ENCODE measurements at regions not wholly inside any gene's neighbourhood (a gene's known extent, or its start where the extent isn't known, plus 50 kb on each side); places are given as distances from the start of the nearest gene placed in this dataset.
A peak's percentile ranks its signal among the peaks of the same experiment; 100 is the strongest.

DNA sequence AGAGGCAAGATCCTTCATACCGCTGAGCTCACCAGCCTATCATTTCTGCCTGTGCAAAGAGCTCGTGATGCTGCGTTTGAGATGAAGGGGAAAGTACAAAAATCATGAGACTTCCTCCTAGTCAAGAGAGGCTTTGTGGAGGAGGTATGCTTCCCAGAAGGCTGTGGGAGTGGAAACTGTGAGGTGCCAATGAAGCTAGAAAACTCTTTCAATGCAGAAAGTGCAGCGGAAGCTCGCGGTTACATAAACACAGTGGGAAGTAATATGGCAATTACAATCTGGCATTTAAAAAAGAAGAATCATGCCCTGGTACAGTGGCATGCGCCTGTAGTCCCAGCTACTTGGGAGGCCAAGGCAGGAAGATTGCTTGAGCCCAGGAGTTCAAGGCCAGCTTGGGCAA, 134.8 kb downstream of the EHF start:
- TF ChIP-seq, protein P1, sequence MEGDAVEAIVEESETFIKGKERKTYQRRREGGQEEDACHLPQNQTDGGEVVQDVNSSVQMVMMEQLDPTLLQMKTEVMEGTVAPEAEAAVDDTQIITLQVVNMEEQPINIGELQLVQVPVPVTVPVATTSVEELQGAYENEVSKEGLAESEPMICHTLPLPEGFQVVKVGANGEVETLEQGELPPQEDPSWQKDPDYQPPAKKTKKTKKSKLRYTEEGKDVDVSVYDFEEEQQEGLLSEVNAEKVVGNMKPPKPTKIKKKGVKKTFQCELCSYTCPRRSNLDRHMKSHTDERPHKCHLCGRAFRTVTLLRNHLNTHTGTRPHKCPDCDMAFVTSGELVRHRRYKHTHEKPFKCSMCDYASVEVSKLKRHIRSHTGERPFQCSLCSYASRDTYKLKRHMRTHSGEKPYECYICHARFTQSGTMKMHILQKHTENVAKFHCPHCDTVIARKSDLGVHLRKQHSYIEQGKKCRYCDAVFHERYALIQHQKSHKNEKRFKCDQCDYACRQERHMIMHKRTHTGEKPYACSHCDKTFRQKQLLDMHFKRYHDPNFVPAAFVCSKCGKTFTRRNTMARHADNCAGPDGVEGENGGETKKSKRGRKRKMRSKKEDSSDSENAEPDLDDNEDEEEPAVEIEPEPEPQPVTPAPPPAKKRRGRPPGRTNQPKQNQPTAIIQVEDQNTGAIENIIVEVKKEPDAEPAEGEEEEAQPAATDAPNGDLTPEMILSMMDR (IDR thresholded peaks at IDR 0.05): no peak

DNA sequence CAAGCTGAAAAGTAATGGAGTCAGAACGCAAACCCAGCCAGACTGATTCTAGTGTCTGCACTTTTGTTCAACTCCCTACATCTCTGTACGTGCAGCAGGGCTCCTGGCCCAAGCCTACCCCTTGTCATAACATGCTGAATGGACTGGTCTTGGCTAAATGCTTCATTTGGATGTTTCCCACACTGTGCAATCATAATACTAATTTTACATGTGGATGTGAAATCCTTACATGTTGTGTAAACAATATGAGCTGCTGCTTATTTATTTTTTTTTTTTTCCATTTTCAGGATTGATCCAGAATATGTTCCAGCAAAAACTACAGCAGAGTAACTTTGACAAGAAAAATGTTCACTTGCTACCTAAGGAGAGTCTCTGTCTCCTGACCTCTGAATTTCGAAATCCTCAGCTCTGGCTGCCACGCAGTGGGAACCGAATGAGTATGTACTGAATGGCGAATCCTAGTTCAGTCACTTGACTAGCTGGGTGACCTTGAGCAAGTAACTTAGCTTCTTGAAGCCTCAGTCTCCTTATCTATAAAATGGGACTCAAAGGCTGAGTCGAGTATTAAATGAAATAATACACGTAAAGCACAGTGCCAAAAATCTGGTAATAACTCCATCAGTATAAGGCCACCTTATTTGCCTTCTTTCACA, 133.4 kb downstream of the EHF start:
- H3K4me3 ChIP-seq: no peak overlapping the region
- H3K4me1 ChIP-seq: peaks cover 16% of the 10 kb centered on the region
- H3K27ac ChIP-seq: no peak overlapping the region
- no peaks in the 10 kb centered on the region for H3K27me3 ChIP-seq (ENCODE audit: low read depth)
- no peaks in the 10 kb centered on the region for H3K36me3 ChIP-seq
- intact Hi-C loops (cut with DNase I): no loop called here
- DNase-seq: no peak
- TF ChIP-seq, protein P1 (IDR thresholded peaks at IDR 0.05): no peak
- H3K9me3 ChIP-seq: no peaks in the 10 kb centered on the region
- no peak for ATAC-seq

More for the DNA sequence above, 134.8 kb downstream of the EHF start:
- DNase-seq (no peak), ATAC-seq (no peak)
- Histone ChIP-seq H3K27ac (no peak overlapping the region), H3K4me3 (no peak overlapping the region), H3K4me1 (peaks cover 16% of the 10 kb centered on the region), H3K36me3 (no peaks in the 10 kb centered on the region), H3K9me3 (no peaks in the 10 kb centered on the region), H3K27me3 (ENCODE audit: low read depth) (no peaks in the 10 kb centered on the region)
- intact Hi-C loops (cut with DNase I): no loop called here

DNA sequence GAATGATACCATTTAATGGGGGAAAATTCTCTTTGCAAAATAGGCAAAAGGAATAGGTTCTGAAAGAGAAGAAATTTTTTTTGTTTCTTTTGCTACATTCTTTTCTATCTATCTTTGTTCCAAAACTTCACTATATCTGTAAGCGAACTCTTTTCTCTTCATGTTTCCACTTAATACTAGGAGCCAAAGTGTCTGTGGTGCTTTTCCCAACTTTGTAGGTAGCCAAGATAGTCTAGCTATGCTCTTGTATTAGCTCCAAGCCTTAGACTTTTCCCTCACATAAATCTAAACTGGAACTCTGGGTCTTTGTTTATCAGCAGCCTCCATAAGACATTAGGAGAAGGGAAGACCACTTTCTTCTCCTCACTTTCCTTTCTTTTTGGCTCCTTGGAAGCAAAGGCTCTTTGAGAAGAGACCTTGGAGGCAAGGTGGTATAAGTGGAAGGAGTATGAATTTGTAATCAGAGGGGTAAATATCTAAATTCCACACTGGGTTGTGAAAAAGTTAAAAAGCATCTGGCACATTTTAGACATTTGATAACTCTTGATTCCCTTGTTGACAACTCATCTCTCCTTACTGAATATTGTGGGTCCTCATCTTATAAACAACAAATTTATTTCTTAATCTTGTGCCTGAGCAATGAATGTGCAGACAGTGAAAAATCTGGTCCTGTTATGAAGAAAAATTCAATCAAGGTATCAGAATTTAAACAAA, 130.0 kb downstream of the EHF start:
- Histone ChIP-seq H3K9me3 (no peaks in the 10 kb centered on the region), H3K4me3 (no peak overlapping the region), H3K27ac (peak overlapping the region; percentile 58), H3K27me3 (ENCODE audit: low read depth) (no peaks in the 10 kb centered on the region), H3K36me3 (no peaks in the 10 kb centered on the region), H3K4me1 (peaks cover 16% of the 10 kb centered on the region)
- TF ChIP-seq, protein P1 (IDR thresholded peaks at IDR 0.05): no peak
- ATAC-seq (no peak), DNase-seq (no peak)
- intact Hi-C loops (cut with DNase I): no loop called here

DNA sequence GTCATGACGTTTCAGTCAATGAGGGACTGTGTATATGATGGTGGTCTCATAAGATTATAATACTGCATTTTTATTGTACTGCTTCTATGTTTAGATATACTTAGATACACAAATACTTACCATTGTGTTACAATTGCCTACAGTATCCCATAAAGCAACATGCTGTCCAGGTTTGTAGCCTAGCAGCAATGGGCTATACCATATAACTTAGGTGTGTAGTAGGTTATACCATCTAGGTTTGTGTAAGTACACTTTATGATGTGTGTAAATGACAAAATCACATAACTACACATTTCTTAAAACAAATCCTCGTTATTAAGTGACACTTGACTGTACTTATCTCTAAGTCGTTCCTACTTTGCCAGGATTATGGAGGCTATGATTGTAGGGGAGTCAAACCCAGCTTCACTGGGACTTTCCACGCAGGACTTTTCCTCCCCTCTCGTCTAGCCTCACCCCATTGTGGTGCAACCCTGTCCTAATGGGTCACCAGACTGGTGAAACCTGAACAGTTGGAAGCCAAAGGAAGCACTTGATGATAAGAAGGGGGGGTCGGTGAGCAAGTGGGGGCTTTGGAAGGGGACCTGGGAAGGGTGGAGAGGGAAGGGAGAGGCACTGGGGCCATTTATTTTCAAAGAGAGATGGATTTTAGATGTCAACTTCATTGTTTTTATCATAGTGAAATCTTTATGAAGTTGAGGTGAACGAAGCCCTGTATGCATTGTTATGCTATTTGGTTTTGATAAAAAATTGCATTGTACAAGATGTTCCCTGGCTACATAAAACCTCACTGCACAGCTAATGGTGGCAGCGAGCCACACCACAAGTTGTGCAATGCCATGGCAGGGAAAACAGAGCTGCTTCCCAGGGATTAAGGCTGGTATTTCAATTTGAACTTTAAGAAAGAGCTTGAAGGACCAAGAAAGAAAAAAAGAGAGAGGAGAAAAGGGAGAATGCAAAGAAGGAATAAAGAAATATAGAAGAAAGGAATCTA, 129.1 kb downstream of the EHF start:
- Histone ChIP-seq H3K9me3 (no peaks in the 10 kb centered on the region), H3K36me3 (no peaks in the 10 kb centered on the region), H3K4me1 (peaks cover 16% of the 10 kb centered on the region), H3K27me3 (ENCODE audit: low read depth) (no peaks in the 10 kb centered on the region), H3K4me3 (no peak overlapping the region), H3K27ac (peak overlapping the region; percentile 58)
- ATAC-seq: peak; percentile 91 to 93
- TF ChIP-seq, protein P1 (IDR thresholded peaks at IDR 0.05): no peak
- intact Hi-C loops (cut with DNase I): no loop called here
- DNase-seq: peak; percentile 84

DNA sequence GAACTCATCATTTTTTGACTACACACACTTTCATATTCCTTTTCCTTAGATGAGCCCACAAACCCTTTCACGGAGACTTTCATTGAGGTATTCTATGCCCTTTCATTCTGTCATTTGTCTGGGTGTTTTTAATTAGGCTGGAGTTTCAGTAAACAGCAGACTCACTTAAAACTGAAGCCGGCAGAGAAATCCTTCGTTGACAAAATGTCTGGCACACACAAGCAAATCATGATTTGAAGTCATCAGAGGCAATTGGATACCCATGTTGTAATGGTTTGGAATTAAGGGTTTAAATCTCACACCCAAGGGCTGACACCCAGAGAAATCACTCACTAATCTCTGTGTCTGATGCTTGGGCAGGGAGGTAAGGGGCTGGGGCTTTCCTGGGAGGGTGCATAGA, 127.1 kb downstream of the EHF start:
- TF ChIP-seq, protein P1 (IDR thresholded peaks at IDR 0.05): no peak
- H3K9me3 ChIP-seq: no peaks in the 10 kb centered on the region
- intact Hi-C loops (cut with DNase I): no loop called here
- no peaks in the 10 kb centered on the region for H3K36me3 ChIP-seq
- peaks cover 10% of the 10 kb centered on the region for H3K4me1 ChIP-seq
- no peak overlapping the region for H3K4me3 ChIP-seq
- ATAC-seq (no peak), DNase-seq (no peak)
- H3K27ac ChIP-seq: no peak overlapping the region
- no peaks in the 10 kb centered on the region for H3K27me3 ChIP-seq (ENCODE audit: low read depth)

Measured in lower lobe of right lung (tissue), 2 donors.